OCI-LY1 (cell line): ENCODE measurements at regions not wholly inside any gene's neighbourhood (a gene's known extent, or its start where the extent isn't known, plus 50 kb on each side); places are given as distances from the start of the nearest gene placed in this dataset.

Experiments used
- EZH2 ChIP-seq: fragments of 200-600 bp; sonication (generic), shearing (Covaris generic); IDR thresholded peaks from 2 replicates; pipeline ENCODE4 v1.8.0; 2017; ENCODE audit warnings: borderline replicate concordance, mixed run types, mild to moderate bottlenecking, antibody characterized with exemption, low read length, moderate library complexity, mixed read lengths
- TF ChIP-seq, protein P1 (sequence below): fragments of 200-600 bp; sonication (generic), shearing (Covaris generic); IDR thresholded peaks from 2 replicates; pipeline ENCODE4 v1.5.1; 2017; ENCODE audit warnings: mild to moderate bottlenecking, antibody characterized with exemption, low read length, moderate library complexity, mixed read lengths

DNA sequence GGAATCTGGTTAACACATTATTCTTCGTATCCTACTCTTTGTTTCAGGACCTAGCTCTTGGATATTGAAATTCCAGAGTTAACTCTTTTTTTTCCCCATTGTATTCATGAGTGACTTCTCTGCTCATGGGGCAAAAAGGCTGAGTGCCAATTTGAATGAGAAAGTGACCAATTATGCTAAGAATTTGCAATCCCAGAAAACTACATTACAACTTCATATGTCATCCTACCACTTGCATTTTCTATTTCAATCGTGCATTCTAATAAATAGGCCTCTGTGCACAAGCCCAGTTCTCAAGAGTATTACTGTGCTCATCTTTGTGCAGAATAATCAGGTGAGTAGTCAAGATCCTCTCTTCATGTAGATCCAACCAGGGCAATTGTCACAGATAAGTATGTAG, 537.8 kb downstream of the OTOL1 start:
- TF ChIP-seq, protein P1, sequence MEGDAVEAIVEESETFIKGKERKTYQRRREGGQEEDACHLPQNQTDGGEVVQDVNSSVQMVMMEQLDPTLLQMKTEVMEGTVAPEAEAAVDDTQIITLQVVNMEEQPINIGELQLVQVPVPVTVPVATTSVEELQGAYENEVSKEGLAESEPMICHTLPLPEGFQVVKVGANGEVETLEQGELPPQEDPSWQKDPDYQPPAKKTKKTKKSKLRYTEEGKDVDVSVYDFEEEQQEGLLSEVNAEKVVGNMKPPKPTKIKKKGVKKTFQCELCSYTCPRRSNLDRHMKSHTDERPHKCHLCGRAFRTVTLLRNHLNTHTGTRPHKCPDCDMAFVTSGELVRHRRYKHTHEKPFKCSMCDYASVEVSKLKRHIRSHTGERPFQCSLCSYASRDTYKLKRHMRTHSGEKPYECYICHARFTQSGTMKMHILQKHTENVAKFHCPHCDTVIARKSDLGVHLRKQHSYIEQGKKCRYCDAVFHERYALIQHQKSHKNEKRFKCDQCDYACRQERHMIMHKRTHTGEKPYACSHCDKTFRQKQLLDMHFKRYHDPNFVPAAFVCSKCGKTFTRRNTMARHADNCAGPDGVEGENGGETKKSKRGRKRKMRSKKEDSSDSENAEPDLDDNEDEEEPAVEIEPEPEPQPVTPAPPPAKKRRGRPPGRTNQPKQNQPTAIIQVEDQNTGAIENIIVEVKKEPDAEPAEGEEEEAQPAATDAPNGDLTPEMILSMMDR, result no peak
- TF ChIP-seq EZH2, result no peak
